ENCODE measurements at regions not wholly inside any gene's neighbourhood (a gene's known extent, or its start where the extent isn't known, plus 50 kb on each side); places are given as distances from the start of the nearest gene placed in this dataset.

- Histone ChIP-seq H3K4me3 (ENCODE audit: control insufficient read depth in 2 of 3, extremely low read depth in 1 of 3, insufficient read depth in 2 of 3, low read depth in 1 of 3, low read length in 3 of 3) (no peak overlapping the region), H3K36me3 (ENCODE audit: control insufficient read depth in 2 of 2, extremely low read depth in 1 of 2, insufficient read depth in 2 of 2, low read length in 2 of 2) (no peaks in the 10 kb centered on the region), H3K4me1 (ENCODE audit: control insufficient read depth, extremely low read depth, insufficient read depth, low read length) (no peaks in the 10 kb centered on the region), H2AFZ (ENCODE audit: control insufficient read depth, low read length) (no peak overlapping the region), H3K9me3 (ENCODE audit: control insufficient read depth, low read depth, low read length) (no peaks in the 10 kb centered on the region), H3K4me2 (ENCODE audit: control insufficient read depth, extremely low read depth, insufficient read depth, low read depth, low read length) (no peak overlapping the region), H4K20me1 (ENCODE audit: control insufficient read depth, extremely low read depth, insufficient read depth, low read length) (no peaks in the 10 kb centered on the region), H3K27ac (ENCODE audit: control insufficient read depth, insufficient read depth, low read length) (no peak overlapping the region), H3K9ac (ENCODE audit: control insufficient read depth, extremely low read depth, insufficient read depth, low read length) (no peak overlapping the region), H3K27me3 (ENCODE audit: control insufficient read depth, extremely low read depth, insufficient read depth, low read length) (peaks cover 5% of the 10 kb centered on the region), H3K9me1 (ENCODE audit: control insufficient read depth, extremely low read depth, insufficient read depth, low read length) (no peaks in the 10 kb centered on the region), H3K79me2 (ENCODE audit: control insufficient read depth, insufficient read depth, low read length) (no peaks in the 10 kb centered on the region)
- FAIRE-seq (no peak), DNase-seq (ENCODE audit: low read depth, low spot score) (no peak)
- dilution Hi-C loops (cut with MboI; ENCODE audit: extremely low pct_ligation_motif_present, low sequenced_read_pairs), result no loop called here
- TF ChIP-seq CTCF (optimal IDR thresholded peaks at IDR 0.05 in 1 of 3, IDR thresholded peaks at IDR 0.05 in 1 of 3, conservative IDR thresholded peaks at IDR 0.05 in 1 of 3; ENCODE audit: extremely low read depth in 1 of 3, insufficient read depth in 2 of 3, low read length in 3 of 3) (no peak), EZH2 (IDR thresholded peaks at IDR 0.05; ENCODE audit: low read length) (no peak)
These were observed 51.6 kb upstream of the PAX2 start for GRCh38 chr10:100693821-100694220.
